ENCODE measurements at regions not wholly inside any gene's neighbourhood (a gene's known extent, or its start where the extent isn't known, plus 50 kb on each side); places are given as distances from the start of the nearest gene placed in this dataset.

DNA sequence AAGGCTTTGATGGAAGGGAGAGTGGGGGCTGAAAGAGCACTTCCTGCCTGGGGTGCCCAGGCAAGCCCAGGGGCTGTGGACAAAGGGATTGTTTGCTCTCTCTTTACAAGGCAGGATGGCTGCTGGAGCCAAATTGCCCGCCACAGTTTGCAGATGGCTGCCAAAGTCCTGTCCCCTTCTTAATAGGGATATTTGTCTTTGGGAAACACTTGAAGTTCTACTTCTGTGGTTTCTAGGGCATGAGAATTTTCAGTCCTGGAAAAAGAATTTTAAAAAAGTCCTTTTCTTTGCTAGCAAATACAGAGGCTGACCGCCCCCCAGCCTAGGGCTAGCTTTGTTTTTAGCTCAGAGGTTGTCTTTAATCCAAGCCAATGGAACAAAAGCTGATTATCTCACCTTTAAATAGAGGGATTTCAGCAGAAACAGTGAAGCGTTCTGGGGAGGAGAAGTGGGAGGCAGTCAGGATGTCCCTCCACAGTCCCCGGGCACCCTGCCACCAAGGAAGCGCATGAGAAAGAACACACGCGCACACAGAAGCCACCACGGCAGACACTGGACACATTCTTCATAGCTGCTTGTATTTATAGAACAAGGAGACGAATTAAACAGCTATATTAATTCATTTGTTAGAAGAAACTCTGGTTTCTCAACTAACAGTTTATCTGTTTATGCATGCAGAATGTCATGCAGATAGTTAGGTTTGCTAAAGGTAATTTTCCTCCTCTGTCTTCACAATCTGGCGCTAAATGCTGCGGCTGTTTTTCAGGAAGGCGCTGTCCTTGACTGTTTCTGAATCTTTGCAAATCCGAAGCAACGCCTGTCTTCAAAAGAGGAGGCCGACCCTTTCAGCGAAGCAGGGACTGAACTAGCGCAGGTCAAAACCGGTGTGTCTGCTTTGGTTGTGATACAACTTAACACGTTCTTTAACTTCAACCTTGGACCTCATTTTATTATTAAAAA is 736.9 kb downstream of the QKI start:
- H3K27me3 ChIP-seq (ENCODE audit: insufficient read depth, low read length), result no peaks in the 10 kb centered on the region
- H3K4ac ChIP-seq (ENCODE audit: low read depth, low read length), result no peak overlapping the region
- no peak overlapping the region for H2AK5ac ChIP-seq (ENCODE audit: insufficient read length, low read length)
- no peaks in the 10 kb centered on the region for H3K23me2 ChIP-seq (ENCODE audit: insufficient read length, low read depth, low read length, poor library complexity, severe bottlenecking)
- no peak overlapping the region for H3K18ac ChIP-seq (ENCODE audit: insufficient read length, low read depth, low read length)
- Mint-ChIP-seq H3K36me3 (ENCODE audit: insufficient read depth in 1 of 3, low read depth in 3 of 3) (peaks cover 0 to 28% (median 4%) of the 10 kb centered on the region in 3 experiments; a peak in 5 of 7 replicates), H3K27me3 (ENCODE audit: low read depth) (no peaks in the 10 kb centered on the region; the same call in 1 of the 2 replicates), H3K9me3 (peaks cover 7 to 14% of the 10 kb centered on the region in 2 experiments; a peak in 4 of 5 replicates), H3K4me1 (peaks cover 21 to 23% of the 10 kb centered on the region in 2 experiments), H3K27ac (peak overlapping the region; percentile 48 to 96 (median 95); a peak in 4 of 7 replicates), H3K4me3 (no peak overlapping the region)
- no peak overlapping the region for H4K8ac ChIP-seq (replicated peaks; ENCODE audit: insufficient read length, low read depth, low read length)
- no peak overlapping the region for H2BK12ac ChIP-seq (ENCODE audit: insufficient read length, low read depth, low read length)
- H3K9me3 ChIP-seq (ENCODE audit: control insufficient read depth, low read depth, low read length), result no peaks in the 10 kb centered on the region
- H2BK120ac ChIP-seq (ENCODE audit: low read depth, low read length, poor library complexity, severe bottlenecking), result no peak overlapping the region
- no peaks in the 10 kb centered on the region for H4K20me1 ChIP-seq (ENCODE audit: control insufficient read depth, insufficient read depth, insufficient read length)
- H3K79me2 ChIP-seq (ENCODE audit: insufficient read depth, low read length), result no peaks in the 10 kb centered on the region
- no peaks in the 10 kb centered on the region for H3K79me1 ChIP-seq (ENCODE audit: insufficient read depth, low read depth, low read length, poor library complexity, severe bottlenecking)
- H2BK5ac ChIP-seq (ENCODE audit: insufficient read length, low read length), result no peak overlapping the region
- H3K56ac ChIP-seq (ENCODE audit: insufficient read length, low read depth, low read length), result no peak overlapping the region
- no peak overlapping the region for H2BK15ac ChIP-seq (ENCODE audit: low read depth, low read length)
- H2BK20ac ChIP-seq (ENCODE audit: low read depth, low read length, poor library complexity, severe bottlenecking), result no peak overlapping the region
- no peak overlapping the region for H2AFZ ChIP-seq (ENCODE audit: low read length)
- no peak overlapping the region for H3K27ac ChIP-seq (ENCODE audit: insufficient read length, low read depth, low read length)
- no peak overlapping the region for H3K14ac ChIP-seq (ENCODE audit: insufficient read depth, low read length)
- H3K4me1 ChIP-seq (ENCODE audit: insufficient read depth, low read length), result no peaks in the 10 kb centered on the region; the same call in 1 of the 2 replicates
- no peak overlapping the region for H3T11ph ChIP-seq (ENCODE audit: low read length)
- no peak overlapping the region for H4K5ac ChIP-seq (ENCODE audit: insufficient read length, low read depth, low read length)
- no peak overlapping the region for H3K9ac ChIP-seq (ENCODE audit: extremely low read depth, insufficient read length, low read length)
- H4K91ac ChIP-seq (ENCODE audit: insufficient read length, low read depth, low read length), result no peak overlapping the region
- no peak overlapping the region for H3K23ac ChIP-seq (ENCODE audit: insufficient read length, low read depth, low read length)
- TF ChIP-seq, protein P1, sequence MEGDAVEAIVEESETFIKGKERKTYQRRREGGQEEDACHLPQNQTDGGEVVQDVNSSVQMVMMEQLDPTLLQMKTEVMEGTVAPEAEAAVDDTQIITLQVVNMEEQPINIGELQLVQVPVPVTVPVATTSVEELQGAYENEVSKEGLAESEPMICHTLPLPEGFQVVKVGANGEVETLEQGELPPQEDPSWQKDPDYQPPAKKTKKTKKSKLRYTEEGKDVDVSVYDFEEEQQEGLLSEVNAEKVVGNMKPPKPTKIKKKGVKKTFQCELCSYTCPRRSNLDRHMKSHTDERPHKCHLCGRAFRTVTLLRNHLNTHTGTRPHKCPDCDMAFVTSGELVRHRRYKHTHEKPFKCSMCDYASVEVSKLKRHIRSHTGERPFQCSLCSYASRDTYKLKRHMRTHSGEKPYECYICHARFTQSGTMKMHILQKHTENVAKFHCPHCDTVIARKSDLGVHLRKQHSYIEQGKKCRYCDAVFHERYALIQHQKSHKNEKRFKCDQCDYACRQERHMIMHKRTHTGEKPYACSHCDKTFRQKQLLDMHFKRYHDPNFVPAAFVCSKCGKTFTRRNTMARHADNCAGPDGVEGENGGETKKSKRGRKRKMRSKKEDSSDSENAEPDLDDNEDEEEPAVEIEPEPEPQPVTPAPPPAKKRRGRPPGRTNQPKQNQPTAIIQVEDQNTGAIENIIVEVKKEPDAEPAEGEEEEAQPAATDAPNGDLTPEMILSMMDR (conservative IDR thresholded peaks at IDR 0.05), result no peak
- DNase-seq, result no peak
- H3K4me2 ChIP-seq (ENCODE audit: insufficient read depth, insufficient read length, low read length), result no peak overlapping the region
- no CpG with 5 or more reads among the region's 19 CpGs for WGBS (ENCODE audit: extremely low coverage, insufficient read length, low lambda C conversion rate)

All from H9 (cell line).